Activated B cell treated with CpG ODN at 0.5 μM for 24 hours (primary cell): ENCODE measurements at regions not wholly inside any gene's neighbourhood (a gene's known extent, or its start where the extent isn't known, plus 50 kb on each side); places are given as distances from the start of the nearest gene placed in this dataset.

Experiments used
- ATAC-seq: fragments of 200-7000 bp; cut with Tn5 transposase; one replicate; pipeline ENCODE4 v1.10.0; 2021; ENCODE audit warnings: low read depth, mild to moderate bottlenecking, moderate library complexity
- CTCF ChIA-PET: fragments of 350-600 bp; sonication (Branson Sonifier 250); formaldehyde crosslinking; loops from one replicate; lab custom pipeline; 2021; ENCODE audit warnings: antibody characterized with exemption; lab: Charles Lee
- POLR2A ChIA-PET: fragments of 350-600 bp; sonication (Branson Sonifier 250); formaldehyde crosslinking; loops from one replicate; lab custom pipeline; 2021; ENCODE audit warnings: antibody characterized with exemption; lab: Charles Lee
- DNase-seq: peaks from one replicate; pipeline ENCODE4 v3.0.0; 2022
- H3K27ac Mint-ChIP-seq: one replicate; pipeline ENCODE4 v1.8.0; 2020; ENCODE audit warnings: mixed read lengths
- H3K27me3 Mint-ChIP-seq: one replicate; pipeline ENCODE4 v1.8.0; 2021; ENCODE audit warnings: mixed read lengths
- H3K36me3 Mint-ChIP-seq: one replicate; pipeline ENCODE4 v1.8.0; 2021; ENCODE audit warnings: low read depth, mixed read lengths
- H3K4me1 Mint-ChIP-seq: one replicate; pipeline ENCODE4 v1.8.0; 2021; ENCODE audit warnings: mixed read lengths
- H3K4me3 Mint-ChIP-seq: one replicate; pipeline ENCODE4 v1.8.0; 2020; ENCODE audit warnings: mild to moderate bottlenecking, mixed read lengths
- H3K9me3 Mint-ChIP-seq: one replicate; pipeline ENCODE4 v1.8.0; 2020; ENCODE audit warnings: mixed read lengths
- intact Hi-C: fragments of 100-400 bp; cut with micrococcal nuclease; formaldehyde crosslinking; loops from one replicate; pipeline ENCODE4 v1.15.1; 2024
- TF ChIP-seq, protein P1 (sequence below): fragments of 200-600 bp; IDR thresholded peaks from one replicate; pipeline ENCODE4 v1.8.0; 2022; ENCODE audit warnings: antibody characterized with exemption, mild to moderate bottlenecking

DNA sequence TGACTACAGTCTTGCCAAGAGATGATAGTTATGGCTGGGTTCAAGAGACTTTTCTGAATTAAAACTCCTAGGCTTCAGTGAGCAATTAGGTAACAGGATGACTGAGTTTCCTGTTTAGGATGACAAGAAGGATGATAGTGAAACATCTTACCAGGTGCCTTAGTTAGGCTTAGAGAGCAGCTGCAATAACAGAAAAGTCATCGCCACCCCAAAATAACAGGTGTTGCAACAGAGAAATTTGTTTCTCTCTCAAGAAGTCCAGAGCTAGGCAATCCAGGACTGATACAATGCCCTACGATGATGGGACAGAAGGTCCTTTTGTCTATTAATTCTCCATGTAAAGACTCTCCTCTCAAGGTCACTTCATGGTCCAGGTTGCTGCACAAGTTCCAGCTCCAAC, 361.8 kb downstream of the CAAP1 start:
- no peak for DNase-seq
- Mint-ChIP-seq H3K27ac (no peak overlapping the region), H3K36me3 (no peaks in the 10 kb centered on the region), H3K4me3 (no peak overlapping the region), H3K4me1 (no peaks in the 10 kb centered on the region), H3K27me3 (no peaks in the 10 kb centered on the region), H3K9me3 (no peaks in the 10 kb centered on the region)
- ATAC-seq = no peak
- CTCF ChIA-PET = no interaction called here
- POLR2A ChIA-PET = no interaction called here
- intact Hi-C loops = no loop called here
- TF ChIP-seq, protein P1, sequence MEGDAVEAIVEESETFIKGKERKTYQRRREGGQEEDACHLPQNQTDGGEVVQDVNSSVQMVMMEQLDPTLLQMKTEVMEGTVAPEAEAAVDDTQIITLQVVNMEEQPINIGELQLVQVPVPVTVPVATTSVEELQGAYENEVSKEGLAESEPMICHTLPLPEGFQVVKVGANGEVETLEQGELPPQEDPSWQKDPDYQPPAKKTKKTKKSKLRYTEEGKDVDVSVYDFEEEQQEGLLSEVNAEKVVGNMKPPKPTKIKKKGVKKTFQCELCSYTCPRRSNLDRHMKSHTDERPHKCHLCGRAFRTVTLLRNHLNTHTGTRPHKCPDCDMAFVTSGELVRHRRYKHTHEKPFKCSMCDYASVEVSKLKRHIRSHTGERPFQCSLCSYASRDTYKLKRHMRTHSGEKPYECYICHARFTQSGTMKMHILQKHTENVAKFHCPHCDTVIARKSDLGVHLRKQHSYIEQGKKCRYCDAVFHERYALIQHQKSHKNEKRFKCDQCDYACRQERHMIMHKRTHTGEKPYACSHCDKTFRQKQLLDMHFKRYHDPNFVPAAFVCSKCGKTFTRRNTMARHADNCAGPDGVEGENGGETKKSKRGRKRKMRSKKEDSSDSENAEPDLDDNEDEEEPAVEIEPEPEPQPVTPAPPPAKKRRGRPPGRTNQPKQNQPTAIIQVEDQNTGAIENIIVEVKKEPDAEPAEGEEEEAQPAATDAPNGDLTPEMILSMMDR = no peak

DNA sequence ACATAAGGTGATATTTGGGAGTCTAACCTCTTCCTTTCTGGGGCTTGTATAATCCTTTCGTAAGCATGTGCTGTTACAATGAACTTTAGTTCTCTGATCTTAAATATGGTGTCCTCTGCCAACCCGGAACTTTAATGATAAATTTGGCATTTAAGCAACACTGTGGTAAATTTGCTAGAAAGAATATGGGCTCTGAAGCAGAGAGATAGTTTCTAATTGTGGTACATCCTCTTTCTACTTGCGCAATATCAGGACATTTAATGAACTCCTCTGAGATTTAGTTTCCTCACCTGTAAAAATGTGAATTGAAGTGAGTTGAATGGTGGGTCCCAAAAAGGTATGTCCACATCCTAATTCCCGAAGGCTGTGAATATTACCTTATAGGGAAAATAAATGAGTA, 364.7 kb downstream of the CAAP1 start:
- H3K9me3 Mint-ChIP-seq = no peaks in the 10 kb centered on the region
- POLR2A ChIA-PET = no interaction called here
- CTCF ChIA-PET = no interaction called here

DNA sequence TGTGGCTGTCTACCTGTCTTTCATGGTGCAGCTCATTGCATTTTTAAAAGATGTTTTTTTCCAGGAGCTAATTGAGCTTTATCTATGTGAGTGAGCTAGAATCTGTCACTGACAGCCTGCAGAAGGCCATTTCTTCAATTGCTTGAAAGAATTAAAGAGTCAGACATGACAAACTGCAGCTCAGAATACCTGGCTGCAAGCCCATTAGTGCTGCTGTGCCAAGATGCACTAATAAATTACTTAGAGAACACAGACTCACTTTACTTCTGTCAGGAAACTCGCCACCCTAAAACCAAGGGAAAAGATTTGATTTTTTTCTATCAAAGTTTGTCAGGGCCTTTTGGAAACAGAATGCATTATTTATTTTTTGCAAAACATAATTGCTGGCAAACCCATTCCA, 368.3 kb downstream of the CAAP1 start:
- Mint-ChIP-seq H3K4me1 (no peaks in the 10 kb centered on the region), H3K9me3 (no peaks in the 10 kb centered on the region), H3K27ac (no peak overlapping the region), H3K36me3 (no peaks in the 10 kb centered on the region), H3K27me3 (no peaks in the 10 kb centered on the region), H3K4me3 (no peak overlapping the region)
- intact Hi-C loops = no loop called here
- TF ChIP-seq, protein P1 = no peak
- ChIA-PET POLR2A (no interaction called here), CTCF (no interaction called here)
- ATAC-seq = no peak
- no peak for DNase-seq

More for the DNA sequence above, 364.7 kb downstream of the CAAP1 start:
- DNase-seq (no peak), ATAC-seq (no peak)
- intact Hi-C loops = no loop called here
- no peaks in the 10 kb centered on the region for H3K27me3 Mint-ChIP-seq
- H3K36me3 Mint-ChIP-seq = no peaks in the 10 kb centered on the region
- no peak overlapping the region for H3K27ac Mint-ChIP-seq
- TF ChIP-seq, protein P1 = no peak
- no peaks in the 10 kb centered on the region for H3K4me1 Mint-ChIP-seq
- no peak overlapping the region for H3K4me3 Mint-ChIP-seq

DNA sequence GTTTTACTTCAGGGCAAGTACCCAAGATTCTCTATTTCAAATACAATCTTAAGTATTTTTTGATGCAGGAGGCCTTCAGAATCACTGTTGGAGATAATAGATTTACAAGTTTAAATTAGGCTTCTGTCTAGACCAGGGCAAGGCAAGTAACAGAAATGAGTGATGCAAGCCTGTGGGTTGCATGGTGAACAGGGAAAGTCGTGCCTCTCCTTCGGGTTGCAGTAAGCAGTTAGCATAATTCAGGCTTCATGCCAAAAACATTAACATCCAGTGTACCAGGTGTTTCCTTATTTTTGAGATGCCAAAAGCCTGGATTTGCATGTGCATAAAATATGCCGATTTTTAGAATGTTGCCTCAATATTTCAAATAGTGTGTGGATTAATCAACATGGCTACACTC, 369.0 kb downstream of the CAAP1 start:
- no peaks in the 10 kb centered on the region for H3K27me3 Mint-ChIP-seq

DNA sequence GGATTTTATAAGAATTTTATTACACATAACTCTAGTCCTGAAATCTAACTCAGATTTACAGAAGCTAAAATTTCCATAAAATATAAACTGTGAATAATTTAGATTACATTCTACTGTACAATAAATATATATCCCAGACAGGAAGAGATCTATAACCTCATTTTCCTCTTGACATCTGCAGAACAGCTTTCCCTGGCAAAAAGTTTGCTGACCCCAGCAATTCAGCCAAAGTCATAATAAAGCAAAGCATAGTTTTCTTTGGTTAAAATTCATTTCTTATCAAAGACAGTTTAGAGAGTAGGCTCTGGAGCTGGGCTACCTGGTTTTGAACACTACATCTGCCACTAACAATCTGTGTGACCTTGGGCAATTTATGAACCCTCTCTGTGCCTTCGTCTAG, 372.5 kb downstream of the CAAP1 start:
- DNase-seq (no peak), ATAC-seq (no peak)
- Mint-ChIP-seq H3K4me3 (no peak overlapping the region), H3K9me3 (no peaks in the 10 kb centered on the region), H3K36me3 (no peaks in the 10 kb centered on the region), H3K27me3 (no peaks in the 10 kb centered on the region), H3K27ac (no peak overlapping the region), H3K4me1 (no peaks in the 10 kb centered on the region)
- intact Hi-C loops = no loop called here
- TF ChIP-seq, protein P1 = no peak
- ChIA-PET CTCF (no interaction called here), POLR2A (no interaction called here)

More for the DNA sequence above, 369.0 kb downstream of the CAAP1 start:
- DNase-seq = no peak
- Mint-ChIP-seq H3K36me3 (no peaks in the 10 kb centered on the region), H3K27ac (no peak overlapping the region), H3K4me1 (no peaks in the 10 kb centered on the region), H3K9me3 (no peaks in the 10 kb centered on the region), H3K4me3 (no peak overlapping the region)
- POLR2A ChIA-PET = no interaction called here
- CTCF ChIA-PET = no interaction called here
- TF ChIP-seq, protein P1 = no peak
- intact Hi-C loops = no loop called here
- no peak for ATAC-seq
